NT2/D1 (cell line): ENCODE measurements at regions not wholly inside any gene's neighbourhood (a gene's known extent, or its start where the extent isn't known, plus 50 kb on each side); places are given as distances from the start of the nearest gene placed in this dataset.

Experiments
- DNase-seq: peaks from one replicate; pipeline ENCODE4 v3.0.0-alpha.2; 2011; ENCODE audit warnings: low read depth, low spot score
- H3K27me3 ChIP-seq: 2 replicates; pipeline ENCODE4 v1.6.0; 2011; ENCODE audit warnings: mild to moderate bottlenecking; ENCODE audit not compliant: insufficient read length, insufficient read depth
- H3K36me3 ChIP-seq: 2 replicates; pipeline ENCODE4 v1.6.1; 2011; ENCODE audit warnings: mild to moderate bottlenecking, low read length, mixed read lengths; ENCODE audit not compliant: insufficient read depth, insufficient read length
- H3K4me1 ChIP-seq: 2 replicates; pipeline ENCODE4 v1.5.1; 2011; ENCODE audit not compliant: insufficient read depth, insufficient read length
- H3K4me3 ChIP-seq: 2 replicates; pipeline ENCODE4 v1.5.1; 2011; ENCODE audit warnings: low read depth; ENCODE audit not compliant: insufficient read length
- H3K9ac ChIP-seq: 2 replicates; pipeline ENCODE4 v1.6.0; 2011; ENCODE audit warnings: low read depth; ENCODE audit not compliant: insufficient read length
- H3K9me3 ChIP-seq: 2 replicates; pipeline ENCODE4 v1.5.1; 2011; ENCODE audit warnings: mild to moderate bottlenecking, low read length; ENCODE audit not compliant: insufficient read depth
- SUZ12 ChIP-seq: IDR thresholded peaks from 2 replicates; pipeline ENCODE4 v1.6.1; 2011; ENCODE audit not compliant: insufficient read length, insufficient read depth; ENCODE audit errors: extremely low read depth
- YY1 ChIP-seq: IDR thresholded peaks from 2 replicates; pipeline ENCODE4 v1.6.1; 2011; ENCODE audit not compliant: insufficient read length, insufficient read depth
- ZNF274 ChIP-seq: IDR thresholded peaks from 2 replicates; pipeline ENCODE4 v1.6.1; 2011; ENCODE audit warnings: mild to moderate bottlenecking, low read depth, low read length

- no peak for DNase-seq
- H3K4me3 ChIP-seq: no peak overlapping the region
- H3K4me1 ChIP-seq: no peaks in the 10 kb centered on the region
These were observed 188.4 kb downstream of the AEBP2 start for GRCh38 chr12:19627719-19628118.

GRCh38 chr12:19630536-19630935 lies 191.2 kb downstream of the AEBP2 start:
- TF ChIP-seq ZNF274 (no peak), SUZ12 (no peak), YY1 (no peak)
- H3K9me3 ChIP-seq: no peaks in the 10 kb centered on the region

More at GRCh38 chr12:19627719-19628118, 188.4 kb downstream of the AEBP2 start:
- Histone ChIP-seq H3K9ac (no peak overlapping the region), H3K36me3 (no peaks in the 10 kb centered on the region), H3K27me3 (no peaks in the 10 kb centered on the region), H3K9me3 (no peaks in the 10 kb centered on the region)
- TF ChIP-seq YY1: no peak
- TF ChIP-seq SUZ12: no peak
- TF ChIP-seq ZNF274: no peak

GRCh38 chr12:19633194-19633593 lies 193.9 kb downstream of the AEBP2 start:
- Histone ChIP-seq H3K4me1 (no peaks in the 10 kb centered on the region), H3K9ac (no peak overlapping the region), H3K27me3 (no peaks in the 10 kb centered on the region), H3K4me3 (no peak overlapping the region), H3K36me3 (no peaks in the 10 kb centered on the region), H3K9me3 (no peaks in the 10 kb centered on the region)
- DNase-seq: no peak
- TF ChIP-seq YY1 (no peak), ZNF274 (no peak), SUZ12 (no peak)

More at GRCh38 chr12:19630536-19630935, 191.2 kb downstream of the AEBP2 start:
- Histone ChIP-seq H3K36me3 (no peaks in the 10 kb centered on the region), H3K4me3 (no peak overlapping the region), H3K9ac (no peak overlapping the region), H3K27me3 (no peaks in the 10 kb centered on the region), H3K4me1 (no peaks in the 10 kb centered on the region)
- DNase-seq: no peak

- Histone ChIP-seq H3K9ac (no peak overlapping the region), H3K9me3 (no peaks in the 10 kb centered on the region), H3K36me3 (no peaks in the 10 kb centered on the region), H3K27me3 (no peaks in the 10 kb centered on the region), H3K4me3 (no peak overlapping the region), H3K4me1 (no peaks in the 10 kb centered on the region)
- no peak for DNase-seq
- TF ChIP-seq SUZ12 (no peak), YY1 (no peak), ZNF274 (no peak)
These were observed 194.3 kb downstream of the AEBP2 start for GRCh38 chr12:19633641-19634040.

- Histone ChIP-seq H3K36me3 (no peaks in the 10 kb centered on the region), H3K4me1 (no peaks in the 10 kb centered on the region), H3K4me3 (no peak overlapping the region), H3K9me3 (no peaks in the 10 kb centered on the region), H3K9ac (no peak overlapping the region), H3K27me3 (no peaks in the 10 kb centered on the region)
- TF ChIP-seq YY1 (no peak), SUZ12 (no peak), ZNF274 (no peak)
- no peak for DNase-seq
These were observed 200.6 kb downstream of the AEBP2 start for GRCh38 chr12:19639781-19640415.

GRCh38 chr12:19641235-19642080 lies 202.2 kb downstream of the AEBP2 start:
- H3K9me3 ChIP-seq: peaks cover 6% of the 10 kb centered on the region; the same call in 1 of the 2 replicates
- no peaks in the 10 kb centered on the region for H3K27me3 ChIP-seq
- H3K4me3 ChIP-seq: no peak overlapping the region
- H3K4me1 ChIP-seq: no peaks in the 10 kb centered on the region
- no peak overlapping the region for H3K9ac ChIP-seq
- no peak for TF ChIP-seq SUZ12
- TF ChIP-seq ZNF274: no peak
- TF ChIP-seq YY1: no peak
- no peaks in the 10 kb centered on the region for H3K36me3 ChIP-seq
- no peak for DNase-seq

GRCh38 chr12:19642345-19642744 lies 203.1 kb downstream of the AEBP2 start:
- Histone ChIP-seq H3K4me3 (no peak overlapping the region), H3K9ac (no peak overlapping the region), H3K9me3 (peaks cover 11% of the 10 kb centered on the region; the same call in 1 of the 2 replicates), H3K27me3 (no peaks in the 10 kb centered on the region), H3K4me1 (no peaks in the 10 kb centered on the region), H3K36me3 (no peaks in the 10 kb centered on the region)
- TF ChIP-seq ZNF274: no peak
- TF ChIP-seq YY1: no peak
- TF ChIP-seq SUZ12: no peak
- no peak for DNase-seq
